Stimulated activated naive CD8-positive, alpha-beta T cell treated with anti-CD3 and anti-CD28 coated beads, Interleukin-15, amount 100 ng/mL, for 72 hours (primary cell): ENCODE measurements at regions not wholly inside any gene's neighbourhood (a gene's known extent, or its start where the extent isn't known, plus 50 kb on each side); places are given as distances from the start of the nearest gene placed in this dataset.
"Not testable (repeated sequence)": the region's sequence is repeated elsewhere in the genome, so short reads cannot be mapped to it uniquely, and the experiment has no call there.

Source experiments
- ATAC-seq: fragments of 150-1000 bp; cut with Tn5 transposase; 2 replicates; pipeline ENCODE4 v1.10.0; 2021; ENCODE audit warnings: mild to moderate bottlenecking, moderate library complexity
- DNase-seq, 2 donors: peaks; one replicate each; pipeline ENCODE4 v3.0.0; 2021 to 2022
- H3K27ac Mint-ChIP-seq, 2 donors: one replicate each; pipeline ENCODE4 v1.8.0; 2022; ENCODE audit warnings: mild to moderate bottlenecking in 2 of 2, mixed read lengths in 2 of 2, moderate library complexity in 2 of 2
- H3K27me3 Mint-ChIP-seq: one replicate; pipeline ENCODE4 v1.8.0; 2022; ENCODE audit warnings: mixed read lengths
- H3K4me1 Mint-ChIP-seq: one replicate; pipeline ENCODE4 v1.8.0; 2022; ENCODE audit warnings: mild to moderate bottlenecking, mixed read lengths
- H3K4me3 Mint-ChIP-seq, 2 donors: one replicate each; pipeline ENCODE4 v1.8.0; 2022; ENCODE audit warnings: mild to moderate bottlenecking in 2 of 2, mixed read lengths in 2 of 2, moderate library complexity in 1 of 2
- H3K9me3 Mint-ChIP-seq, 2 donors: one replicate each; pipeline ENCODE4 v1.8.0; 2022; ENCODE audit warnings: mixed read lengths in 2 of 2

GRCh38 chr17:70713694-70714093, 544.4 kb downstream of the KCNJ2 start:
- H3K4me1 Mint-ChIP-seq = no peaks in the 10 kb centered on the region
- H3K27me3 Mint-ChIP-seq = no peaks in the 10 kb centered on the region
- DNase-seq = no peak
- ATAC-seq = no peak
- H3K9me3 Mint-ChIP-seq = peaks cover 0 to 11% of the 10 kb centered on the region in 2 donors
- no peak overlapping the region for H3K4me3 Mint-ChIP-seq
- no peak overlapping the region for H3K27ac Mint-ChIP-seq

GRCh38 chr17:70716551-70716950, 547.2 kb downstream of the KCNJ2 start:
- ATAC-seq = no peak
- Mint-ChIP-seq H3K4me3 (no peak overlapping the region), H3K27ac (no peak overlapping the region), H3K9me3 (peaks cover 5 to 20% of the 10 kb centered on the region in 2 donors), H3K27me3 (no peaks in the 10 kb centered on the region), H3K4me1 (no peaks in the 10 kb centered on the region)
- DNase-seq = no peak

- no peak for DNase-seq
- H3K4me3 Mint-ChIP-seq = no peak overlapping the region
- H3K9me3 Mint-ChIP-seq = peaks cover 5 to 20% of the 10 kb centered on the region in 2 donors
- no peak for ATAC-seq
- H3K4me1 Mint-ChIP-seq = no peaks in the 10 kb centered on the region
- H3K27me3 Mint-ChIP-seq = no peaks in the 10 kb centered on the region
- H3K27ac Mint-ChIP-seq = no peak overlapping the region
These were observed 547.7 kb downstream of the KCNJ2 start for GRCh38 chr17:70717042-70717441.

- H3K4me1 Mint-ChIP-seq = no peaks in the 10 kb centered on the region
These were observed 567.1 kb downstream of the KCNJ2 start for GRCh38 chr17:70736375-70736957.

GRCh38 chr17:70739065-70739464, 569.7 kb downstream of the KCNJ2 start:
- Mint-ChIP-seq H3K4me1 (no peaks in the 10 kb centered on the region), H3K4me3 (no peak overlapping the region), H3K27ac (no peak overlapping the region), H3K9me3 (peaks cover 0 to 9% of the 10 kb centered on the region in 2 donors), H3K27me3 (no peaks in the 10 kb centered on the region)
- no peak for DNase-seq
- no peak for ATAC-seq

More at GRCh38 chr17:70736375-70736957, 567.1 kb downstream of the KCNJ2 start:
- H3K27ac Mint-ChIP-seq = no peak overlapping the region
- no peak overlapping the region for H3K4me3 Mint-ChIP-seq
- DNase-seq (no peak), ATAC-seq (no peak)
- H3K27me3 Mint-ChIP-seq = no peaks in the 10 kb centered on the region
- H3K9me3 Mint-ChIP-seq = peaks cover 5 to 7% of the 10 kb centered on the region in 2 donors

GRCh38 chr17:70746574-70746973, 577.2 kb downstream of the KCNJ2 start:
- not testable (repeated sequence) for H3K27me3 Mint-ChIP-seq, DNase-seq, H3K27ac Mint-ChIP-seq, H3K9me3 Mint-ChIP-seq, H3K4me3 Mint-ChIP-seq, H3K4me1 Mint-ChIP-seq, ATAC-seq

GRCh38 chr17:70750983-70751382, 581.7 kb downstream of the KCNJ2 start:
- Mint-ChIP-seq H3K27me3 (no peaks in the 10 kb centered on the region), H3K27ac (no peak overlapping the region), H3K9me3 (peaks cover 0 to 5% of the 10 kb centered on the region in 2 donors), H3K4me3 (no peak overlapping the region), H3K4me1 (no peaks in the 10 kb centered on the region)
- DNase-seq (no peak), ATAC-seq (no peak)

- not testable (repeated sequence) for H3K9me3 Mint-ChIP-seq, H3K27me3 Mint-ChIP-seq, H3K4me3 Mint-ChIP-seq, H3K4me1 Mint-ChIP-seq, ATAC-seq, H3K27ac Mint-ChIP-seq, DNase-seq
These were observed 583.1 kb downstream of the KCNJ2 start for GRCh38 chr17:70752461-70752860.

- ATAC-seq = no peak
- no peak overlapping the region for H3K4me3 Mint-ChIP-seq
These were observed 583.7 kb downstream of the KCNJ2 start for GRCh38 chr17:70752966-70753467.

GRCh38 chr17:70763018-70763417, 593.7 kb downstream of the KCNJ2 start:
- Mint-ChIP-seq H3K4me3 (no peak overlapping the region), H3K27me3 (no peaks in the 10 kb centered on the region), H3K9me3 (peaks cover 0 to 11% of the 10 kb centered on the region in 2 donors), H3K4me1 (no peaks in the 10 kb centered on the region), H3K27ac (no peak overlapping the region)
- DNase-seq (no peak), ATAC-seq (no peak)

More at GRCh38 chr17:70752966-70753467, 583.7 kb downstream of the KCNJ2 start:
- H3K27me3 Mint-ChIP-seq = no peaks in the 10 kb centered on the region
- H3K4me1 Mint-ChIP-seq = no peaks in the 10 kb centered on the region
- peaks cover 0 to 5% of the 10 kb centered on the region in 2 donors for H3K9me3 Mint-ChIP-seq
- H3K27ac Mint-ChIP-seq = no peak overlapping the region
- DNase-seq = no peak

- no peak overlapping the region for H3K4me3 Mint-ChIP-seq
- H3K9me3 Mint-ChIP-seq = peaks cover 0 to 5% of the 10 kb centered on the region in 2 donors
- ATAC-seq = no peak
These were observed 597.9 kb downstream of the KCNJ2 start for GRCh38 chr17:70767102-70767701.

GRCh38 chr17:70769956-70770355, 600.6 kb downstream of the KCNJ2 start:
- DNase-seq (no peak), ATAC-seq (no peak)
- H3K27ac Mint-ChIP-seq = no peak overlapping the region
- no peaks in the 10 kb centered on the region for H3K27me3 Mint-ChIP-seq
- H3K9me3 Mint-ChIP-seq = no peaks in the 10 kb centered on the region
- H3K4me3 Mint-ChIP-seq = no peak overlapping the region
- no peaks in the 10 kb centered on the region for H3K4me1 Mint-ChIP-seq

More at GRCh38 chr17:70767102-70767701, 597.9 kb downstream of the KCNJ2 start:
- no peaks in the 10 kb centered on the region for H3K4me1 Mint-ChIP-seq
- no peak for DNase-seq
- no peak overlapping the region for H3K27ac Mint-ChIP-seq
- no peaks in the 10 kb centered on the region for H3K27me3 Mint-ChIP-seq

- ATAC-seq (no peak), DNase-seq (no peak)
- H3K27me3 Mint-ChIP-seq = no peaks in the 10 kb centered on the region
- no peak overlapping the region for H3K27ac Mint-ChIP-seq
- H3K4me1 Mint-ChIP-seq = no peaks in the 10 kb centered on the region
- no peaks in the 10 kb centered on the region for H3K9me3 Mint-ChIP-seq
- no peak overlapping the region for H3K4me3 Mint-ChIP-seq
These were observed 602.6 kb downstream of the KCNJ2 start for GRCh38 chr17:70771804-70772386.

- no peaks in the 10 kb centered on the region for H3K4me1 Mint-ChIP-seq
- H3K27ac Mint-ChIP-seq = no peak overlapping the region
- DNase-seq = no peak
These were observed 603.4 kb downstream of the KCNJ2 start for GRCh38 chr17:70772761-70773160.

GRCh38 chr17:70773258-70773657, 603.9 kb downstream of the KCNJ2 start:
- no peak overlapping the region for H3K27ac Mint-ChIP-seq
- no peaks in the 10 kb centered on the region for H3K9me3 Mint-ChIP-seq

More at GRCh38 chr17:70772761-70773160, 603.4 kb downstream of the KCNJ2 start:
- no peak overlapping the region for H3K4me3 Mint-ChIP-seq
- H3K9me3 Mint-ChIP-seq = no peaks in the 10 kb centered on the region
- ATAC-seq = no peak
- H3K27me3 Mint-ChIP-seq = no peaks in the 10 kb centered on the region

More at GRCh38 chr17:70773258-70773657, 603.9 kb downstream of the KCNJ2 start:
- ATAC-seq = no peak
- no peak for DNase-seq
- H3K4me3 Mint-ChIP-seq = no peak overlapping the region
- H3K4me1 Mint-ChIP-seq = no peaks in the 10 kb centered on the region
- H3K27me3 Mint-ChIP-seq = no peaks in the 10 kb centered on the region
